ENCODE measurements at regions not wholly inside any gene's neighbourhood (a gene's known extent, or its start where the extent isn't known, plus 50 kb on each side); places are given as distances from the start of the nearest gene placed in this dataset.

DNA sequence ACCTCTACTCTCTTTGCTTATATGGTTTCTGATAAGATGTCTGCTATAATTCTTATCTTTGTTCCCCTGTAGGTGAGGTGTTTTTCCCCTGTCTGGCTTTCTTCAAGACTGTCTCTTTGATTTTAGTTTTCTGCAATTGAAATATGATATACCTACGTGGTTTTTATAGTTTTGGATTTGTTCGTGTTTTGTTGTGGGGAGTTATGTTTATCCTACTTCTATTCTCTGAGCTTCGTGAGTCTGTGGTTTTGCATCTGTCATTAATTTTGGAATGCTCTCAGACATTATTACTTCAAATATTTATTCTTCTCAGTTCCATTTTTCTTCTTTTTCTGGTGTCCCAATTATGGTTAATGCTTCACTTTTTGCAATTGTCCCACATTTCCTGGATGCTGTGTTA lies 521.3 kb downstream of the KCTD16 start:
- no TSS peak for BruUV-seq (replicated peaks)
- CTCF ChIA-PET (ENCODE audit: low intra/inter-chr PET ratio, low total read pairs), result no interaction called here
- Histone ChIP-seq H3K27ac (ENCODE audit: extremely low read length, insufficient read depth, low read length) (no peak overlapping the region), H3K4me3 (replicated peaks in 1 of 3; ENCODE audit: insufficient read depth in 1 of 3, low read depth in 2 of 3, low read length in 3 of 3) (no peak overlapping the region), H3K27me3 (ENCODE audit: control insufficient read depth in 1 of 2, insufficient read depth in 2 of 2, low read length in 2 of 2) (no peaks in the 10 kb centered on the region), H3K36me3 (replicated peaks in 1 of 2; ENCODE audit: control insufficient read depth in 1 of 2, insufficient read depth in 2 of 2, low read length in 2 of 2) (no peaks in the 10 kb centered on the region), H3K79me2 (ENCODE audit: insufficient read depth, low read length) (no peaks in the 10 kb centered on the region), H3K4me1 (ENCODE audit: insufficient read depth, low read length) (no peaks in the 10 kb centered on the region), H3K9ac (ENCODE audit: insufficient read depth, low read depth, low read length) (no peak overlapping the region), H2AFZ (ENCODE audit: low read length) (no peak overlapping the region), H4K20me1 (ENCODE audit: insufficient read depth, low read length) (no peaks in the 10 kb centered on the region), H3K4me2 (ENCODE audit: low read depth, low read length) (no peak overlapping the region), H3K9me3 (ENCODE audit: low read length) (no peaks in the 10 kb centered on the region)
- in situ Hi-C loops (cut with HindIII; ENCODE audit: extremely low pct_ligation_motif_present, low pct_unique_long_range_greater_than_20kb), result no loop called here
- TF ChIP-seq, protein P1, sequence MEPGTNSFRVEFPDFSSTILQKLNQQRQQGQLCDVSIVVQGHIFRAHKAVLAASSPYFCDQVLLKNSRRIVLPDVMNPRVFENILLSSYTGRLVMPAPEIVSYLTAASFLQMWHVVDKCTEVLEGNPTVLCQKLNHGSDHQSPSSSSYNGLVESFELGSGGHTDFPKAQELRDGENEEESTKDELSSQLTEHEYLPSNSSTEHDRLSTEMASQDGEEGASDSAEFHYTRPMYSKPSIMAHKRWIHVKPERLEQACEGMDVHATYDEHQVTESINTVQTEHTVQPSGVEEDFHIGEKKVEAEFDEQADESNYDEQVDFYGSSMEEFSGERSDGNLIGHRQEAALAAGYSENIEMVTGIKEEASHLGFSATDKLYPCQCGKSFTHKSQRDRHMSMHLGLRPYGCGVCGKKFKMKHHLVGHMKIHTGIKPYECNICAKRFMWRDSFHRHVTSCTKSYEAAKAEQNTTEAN (CRISPR knock-in tag; conservative IDR thresholded peaks at IDR 0.05), result no peak
- no peak for TF ChIP-seq SOX5 (CRISPR knock-in tag; IDR thresholded peaks at IDR 0.05; ENCODE audit: borderline replicate concordance)
- FAIRE-seq (no peak), ATAC-seq (no peak), DNase-seq (ENCODE audit: low spot score) (no peak)
- intact Hi-C loops (cut with micrococcal nuclease; ENCODE audit: unreplicated experiment), result no loop called here
- 0% methylated on average over 3 of the region's 3 CpGs for WGBS (ENCODE audit: low lambda C conversion rate)
- POLR2A ChIA-PET, result no interaction called here

DNA sequence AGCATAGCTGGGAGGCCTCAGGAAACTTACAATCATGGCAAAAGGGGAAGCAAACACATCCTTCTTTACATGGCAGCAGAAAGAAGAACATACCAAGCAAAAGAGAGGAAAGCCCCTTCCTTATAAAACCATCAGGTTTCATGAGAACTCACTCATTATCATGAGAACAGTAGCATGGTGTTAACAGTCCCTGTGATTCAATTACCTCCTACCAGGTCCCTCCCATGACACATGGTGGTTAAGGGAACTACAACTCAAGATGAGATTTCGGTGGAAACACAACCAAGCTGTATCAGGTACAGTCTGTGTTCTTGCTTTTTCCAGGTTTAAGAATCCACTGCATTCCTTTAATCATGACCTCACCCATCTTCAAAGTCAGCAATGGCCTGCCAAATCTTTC lies 514.2 kb downstream of the KCTD16 start:
- TF ChIP-seq, protein P2, sequence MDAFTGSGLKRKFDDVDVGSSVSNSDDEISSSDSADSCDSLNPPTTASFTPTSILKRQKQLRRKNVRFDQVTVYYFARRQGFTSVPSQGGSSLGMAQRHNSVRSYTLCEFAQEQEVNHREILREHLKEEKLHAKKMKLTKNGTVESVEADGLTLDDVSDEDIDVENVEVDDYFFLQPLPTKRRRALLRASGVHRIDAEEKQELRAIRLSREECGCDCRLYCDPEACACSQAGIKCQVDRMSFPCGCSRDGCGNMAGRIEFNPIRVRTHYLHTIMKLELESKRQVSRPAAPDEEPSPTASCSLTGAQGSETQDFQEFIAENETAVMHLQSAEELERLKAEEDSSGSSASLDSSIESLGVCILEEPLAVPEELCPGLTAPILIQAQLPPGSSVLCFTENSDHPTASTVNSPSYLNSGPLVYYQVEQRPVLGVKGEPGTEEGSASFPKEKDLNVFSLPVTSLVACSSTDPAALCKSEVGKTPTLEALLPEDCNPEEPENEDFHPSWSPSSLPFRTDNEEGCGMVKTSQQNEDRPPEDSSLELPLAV (CRISPR knock-in tag; conservative IDR thresholded peaks at IDR 0.05; ENCODE audit: low read depth), result no peak
- no peak for TF ChIP-seq ZNF33B (CRISPR knock-in tag; IDR thresholded peaks at IDR 0.05)
- TF ChIP-seq, protein P3, sequence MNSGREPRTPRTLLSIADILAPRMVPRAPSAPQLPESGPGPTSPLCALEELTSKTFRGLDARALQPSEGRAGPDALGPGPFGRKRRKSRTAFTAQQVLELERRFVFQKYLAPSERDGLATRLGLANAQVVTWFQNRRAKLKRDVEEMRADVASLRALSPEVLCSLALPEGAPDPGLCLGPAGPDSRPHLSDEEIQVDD (CRISPR knock-in tag; IDR thresholded peaks at IDR 0.05; ENCODE audit: borderline replicate concordance), result no peak
- TF ChIP-seq NFYB (CRISPR knock-in tag; IDR thresholded peaks at IDR 0.05), result no peak
- TF ChIP-seq XRCC5 (optimal IDR thresholded peaks at IDR 0.05; ENCODE audit: low read length), result no peak
- TF ChIP-seq SP140L (CRISPR knock-in tag; IDR thresholded peaks at IDR 0.05; ENCODE audit: borderline replicate concordance), result no peak
- no peak for TF ChIP-seq ZBTB20 (CRISPR knock-in tag; IDR thresholded peaks at IDR 0.05; ENCODE audit: borderline replicate concordance, low read depth)
- TF ChIP-seq ZNF33A (CRISPR knock-in tag; IDR thresholded peaks at IDR 0.05; ENCODE audit: borderline replicate concordance), result no peak
- TF ChIP-seq NFIC (IDR thresholded peaks at IDR 0.05; ENCODE audit: low read length), result no peak
- TF ChIP-seq, protein P4, sequence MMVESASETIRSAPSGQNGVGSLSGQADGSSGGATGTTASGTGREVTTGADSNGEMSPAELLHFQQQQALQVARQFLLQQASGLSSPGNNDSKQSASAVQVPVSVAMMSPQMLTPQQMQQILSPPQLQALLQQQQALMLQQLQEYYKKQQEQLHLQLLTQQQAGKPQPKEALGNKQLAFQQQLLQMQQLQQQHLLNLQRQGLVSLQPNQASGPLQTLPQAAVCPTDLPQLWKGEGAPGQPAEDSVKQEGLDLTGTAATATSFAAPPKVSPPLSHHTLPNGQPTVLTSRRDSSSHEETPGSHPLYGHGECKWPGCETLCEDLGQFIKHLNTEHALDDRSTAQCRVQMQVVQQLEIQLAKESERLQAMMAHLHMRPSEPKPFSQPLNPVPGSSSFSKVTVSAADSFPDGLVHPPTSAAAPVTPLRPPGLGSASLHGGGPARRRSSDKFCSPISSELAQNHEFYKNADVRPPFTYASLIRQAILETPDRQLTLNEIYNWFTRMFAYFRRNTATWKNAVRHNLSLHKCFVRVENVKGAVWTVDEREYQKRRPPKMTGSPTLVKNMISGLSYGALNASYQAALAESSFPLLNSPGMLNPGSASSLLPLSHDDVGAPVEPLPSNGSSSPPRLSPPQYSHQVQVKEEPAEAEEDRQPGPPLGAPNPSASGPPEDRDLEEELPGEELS (CRISPR knock-in tag; IDR thresholded peaks at IDR 0.05), result no peak
- TF ChIP-seq ZNF282 (IDR thresholded peaks at IDR 0.05; ENCODE audit: partially characterized antibody), result no peak
- Histone ChIP-seq H3K4me2 (ENCODE audit: low read depth, low read length) (no peak overlapping the region), H4K20me1 (ENCODE audit: insufficient read depth, low read length) (no peaks in the 10 kb centered on the region), H3K79me2 (ENCODE audit: insufficient read depth, low read length) (no peaks in the 10 kb centered on the region), H3K27ac (ENCODE audit: extremely low read length, insufficient read depth, low read length) (no peak overlapping the region), H3K9ac (ENCODE audit: insufficient read depth, low read depth, low read length) (no peak overlapping the region), H3K36me3 (replicated peaks in 1 of 2; ENCODE audit: control insufficient read depth in 1 of 2, insufficient read depth in 2 of 2, low read length in 2 of 2) (no peaks in the 10 kb centered on the region), H3K4me3 (replicated peaks in 1 of 3; ENCODE audit: insufficient read depth in 1 of 3, low read depth in 2 of 3, low read length in 3 of 3) (no peak overlapping the region), H2AFZ (ENCODE audit: low read length) (no peak overlapping the region), H3K27me3 (ENCODE audit: control insufficient read depth in 1 of 2, insufficient read depth in 2 of 2, low read length in 2 of 2) (no peaks in the 10 kb centered on the region), H3K9me3 (ENCODE audit: low read length) (peaks cover 7% of the 10 kb centered on the region; the same call in 1 of the 2 replicates), H3K4me1 (ENCODE audit: insufficient read depth, low read length) (no peaks in the 10 kb centered on the region)
- FAIRE-seq (no peak), ATAC-seq (no peak), DNase-seq (ENCODE audit: low spot score) (no peak)
- CTCF ChIA-PET (ENCODE audit: low intra/inter-chr PET ratio, low total read pairs), result no interaction called here
- POLR2A ChIA-PET, result no interaction called here
- in situ Hi-C loops (cut with HindIII; ENCODE audit: extremely low pct_ligation_motif_present, low pct_unique_long_range_greater_than_20kb) (no loop called here), intact Hi-C loops (cut with micrococcal nuclease; ENCODE audit: unreplicated experiment) (no loop called here)
- 0% methylated on average over 1 of the region's 1 CpG for WGBS (ENCODE audit: low lambda C conversion rate)
- no TSS peak for BruUV-seq (replicated peaks)

All from HepG2 (cell line).